ENCODE measurements at regions not wholly inside any gene's neighbourhood (a gene's known extent, or its start where the extent isn't known, plus 50 kb on each side); places are given as distances from the start of the nearest gene placed in this dataset.

DNA sequence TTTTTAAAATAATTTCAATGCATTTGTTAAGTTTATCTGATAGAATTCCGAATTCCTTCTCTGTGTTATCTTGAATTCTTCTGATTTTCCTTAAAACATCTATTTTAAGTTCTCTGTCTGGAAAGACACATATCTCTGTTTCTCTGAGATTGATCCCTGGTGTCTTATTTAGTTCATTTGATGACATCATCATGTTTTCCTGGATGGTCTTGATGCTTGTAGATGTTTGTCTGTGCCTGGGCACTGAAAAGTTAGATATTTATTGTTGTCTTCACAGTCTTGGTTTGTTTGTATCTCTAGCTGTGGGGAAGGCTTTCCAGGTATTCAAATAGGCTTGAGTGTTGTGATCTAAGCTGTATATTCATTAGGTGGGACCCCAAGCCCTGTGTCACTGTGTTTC, 1028.8 kb downstream of the GLUD2 start:
- Histone ChIP-seq H3K4me1 (ENCODE audit: control insufficient read depth, extremely low read depth, insufficient read depth, low read length) (no peaks in the 10 kb centered on the region), H3K36me3 (ENCODE audit: control insufficient read depth in 2 of 2, extremely low read depth in 1 of 2, insufficient read depth in 2 of 2, low read length in 2 of 2) (no peaks in the 10 kb centered on the region), H4K20me1 (ENCODE audit: control insufficient read depth, extremely low read depth, insufficient read depth, low read length) (no peaks in the 10 kb centered on the region), H3K27ac (ENCODE audit: control insufficient read depth, insufficient read depth, low read length) (no peak overlapping the region), H3K9me3 (ENCODE audit: control insufficient read depth, low read depth, low read length) (no peaks in the 10 kb centered on the region), H3K9me1 (ENCODE audit: control insufficient read depth, extremely low read depth, insufficient read depth, low read length) (no peaks in the 10 kb centered on the region), H3K4me2 (ENCODE audit: control insufficient read depth, extremely low read depth, insufficient read depth, low read depth, low read length) (no peak overlapping the region), H2AFZ (ENCODE audit: control insufficient read depth, low read length) (no peak overlapping the region), H3K9ac (ENCODE audit: control insufficient read depth, extremely low read depth, insufficient read depth, low read length) (no peak overlapping the region), H3K79me2 (ENCODE audit: control insufficient read depth, insufficient read depth, low read length) (no peaks in the 10 kb centered on the region), H3K27me3 (ENCODE audit: control insufficient read depth, extremely low read depth, insufficient read depth, low read length) (no peaks in the 10 kb centered on the region), H3K4me3 (ENCODE audit: control insufficient read depth in 2 of 3, extremely low read depth in 1 of 3, insufficient read depth in 2 of 3, low read depth in 1 of 3, low read length in 3 of 3) (no peak overlapping the region)
- DNase-seq (ENCODE audit: low read depth, low spot score), result no peak
- no peak for TF ChIP-seq EZH2 (IDR thresholded peaks at IDR 0.05; ENCODE audit: low read length)
- TF ChIP-seq, protein P1, sequence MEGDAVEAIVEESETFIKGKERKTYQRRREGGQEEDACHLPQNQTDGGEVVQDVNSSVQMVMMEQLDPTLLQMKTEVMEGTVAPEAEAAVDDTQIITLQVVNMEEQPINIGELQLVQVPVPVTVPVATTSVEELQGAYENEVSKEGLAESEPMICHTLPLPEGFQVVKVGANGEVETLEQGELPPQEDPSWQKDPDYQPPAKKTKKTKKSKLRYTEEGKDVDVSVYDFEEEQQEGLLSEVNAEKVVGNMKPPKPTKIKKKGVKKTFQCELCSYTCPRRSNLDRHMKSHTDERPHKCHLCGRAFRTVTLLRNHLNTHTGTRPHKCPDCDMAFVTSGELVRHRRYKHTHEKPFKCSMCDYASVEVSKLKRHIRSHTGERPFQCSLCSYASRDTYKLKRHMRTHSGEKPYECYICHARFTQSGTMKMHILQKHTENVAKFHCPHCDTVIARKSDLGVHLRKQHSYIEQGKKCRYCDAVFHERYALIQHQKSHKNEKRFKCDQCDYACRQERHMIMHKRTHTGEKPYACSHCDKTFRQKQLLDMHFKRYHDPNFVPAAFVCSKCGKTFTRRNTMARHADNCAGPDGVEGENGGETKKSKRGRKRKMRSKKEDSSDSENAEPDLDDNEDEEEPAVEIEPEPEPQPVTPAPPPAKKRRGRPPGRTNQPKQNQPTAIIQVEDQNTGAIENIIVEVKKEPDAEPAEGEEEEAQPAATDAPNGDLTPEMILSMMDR (optimal IDR thresholded peaks at IDR 0.05 in 1 of 3, IDR thresholded peaks at IDR 0.05 in 1 of 3, conservative IDR thresholded peaks at IDR 0.05 in 1 of 3; ENCODE audit: extremely low read depth in 1 of 3, insufficient read depth in 2 of 3, low read length in 3 of 3), result no peak
- no peak for FAIRE-seq
- dilution Hi-C loops (cut with MboI; ENCODE audit: extremely low pct_ligation_motif_present, low sequenced_read_pairs), result no loop called here

- Histone ChIP-seq H3K9me3 (ENCODE audit: control insufficient read depth, low read depth, low read length) (no peaks in the 10 kb centered on the region), H3K4me2 (ENCODE audit: control insufficient read depth, extremely low read depth, insufficient read depth, low read depth, low read length) (no peak overlapping the region), H3K79me2 (ENCODE audit: control insufficient read depth, insufficient read depth, low read length) (no peaks in the 10 kb centered on the region), H3K27me3 (ENCODE audit: control insufficient read depth, extremely low read depth, insufficient read depth, low read length) (no peaks in the 10 kb centered on the region), H3K9ac (ENCODE audit: control insufficient read depth, extremely low read depth, insufficient read depth, low read length) (no peak overlapping the region), H2AFZ (ENCODE audit: control insufficient read depth, low read length) (no peak overlapping the region), H3K9me1 (ENCODE audit: control insufficient read depth, extremely low read depth, insufficient read depth, low read length) (no peaks in the 10 kb centered on the region), H3K4me3 (ENCODE audit: control insufficient read depth in 2 of 3, extremely low read depth in 1 of 3, insufficient read depth in 2 of 3, low read depth in 1 of 3, low read length in 3 of 3) (no peak overlapping the region), H3K4me1 (ENCODE audit: control insufficient read depth, extremely low read depth, insufficient read depth, low read length) (no peaks in the 10 kb centered on the region), H4K20me1 (ENCODE audit: control insufficient read depth, extremely low read depth, insufficient read depth, low read length) (no peaks in the 10 kb centered on the region), H3K36me3 (ENCODE audit: control insufficient read depth in 2 of 2, extremely low read depth in 1 of 2, insufficient read depth in 2 of 2, low read length in 2 of 2) (no peaks in the 10 kb centered on the region), H3K27ac (ENCODE audit: control insufficient read depth, insufficient read depth, low read length) (no peak overlapping the region)
- TF ChIP-seq, protein P1 (optimal IDR thresholded peaks at IDR 0.05 in 1 of 3, IDR thresholded peaks at IDR 0.05 in 1 of 3, conservative IDR thresholded peaks at IDR 0.05 in 1 of 3; ENCODE audit: extremely low read depth in 1 of 3, insufficient read depth in 2 of 3, low read length in 3 of 3), result no peak
- TF ChIP-seq EZH2 (IDR thresholded peaks at IDR 0.05; ENCODE audit: low read length), result no peak
- dilution Hi-C loops (cut with MboI; ENCODE audit: extremely low pct_ligation_motif_present, low sequenced_read_pairs), result no loop called here
- no peak for FAIRE-seq
- no peak for DNase-seq (ENCODE audit: low read depth, low spot score)
These were observed 1030.7 kb downstream of the GLUD2 start for GRCh38 chrX:122078079-122078478.

Data from keratinocyte (primary cell).